ENCODE measurements at regions not wholly inside any gene's neighbourhood (a gene's known extent, or its start where the extent isn't known, plus 50 kb on each side); places are given as distances from the start of the nearest gene placed in this dataset.

- Histone ChIP-seq H3K36me3 (ENCODE audit: insufficient read depth, low read length) (no peaks in the 10 kb centered on the region), H3K27me3 (ENCODE audit: control insufficient read depth in 1 of 2, insufficient read depth in 2 of 2, low read length in 2 of 2) (no peaks in the 10 kb centered on the region), H3K4me1 (ENCODE audit: insufficient read depth, low read length) (no peaks in the 10 kb centered on the region), H3K27ac (ENCODE audit: low read depth in 1 of 2, low read length in 2 of 2) (no peak overlapping the region), H3K4me3 (ENCODE audit: low read length) (no peak overlapping the region), H3K9me3 (ENCODE audit: control insufficient read depth in 1 of 2, insufficient read depth in 1 of 2, low read length in 2 of 2) (no peaks in the 10 kb centered on the region)
- peak; percentile 64 for TF ChIP-seq CTCF (IDR thresholded peaks at IDR 0.05)
- ChIA-PET POLR2A (no interaction called here), CTCF (no interaction called here)
- H3K4me3 Mint-ChIP-seq: no peak overlapping the region
- no peaks in the 10 kb centered on the region for H3K36me3 Mint-ChIP-seq (ENCODE audit: low read depth)
- H3K4me1 Mint-ChIP-seq (ENCODE audit: low read depth): no peaks in the 10 kb centered on the region
- intact Hi-C loops (cut with DNase I, micrococcal nuclease): loop anchor here in 1 of 2 experiments (10.0 kb wide), 1 partner anchor 434 kb away; no protein-coding TSS in a partner anchor
- DNase-seq (peak in 9 of 14 experiments; percentile 9 to 48 (median 14)), ATAC-seq (ENCODE audit: poor library complexity) (peak; percentile 41)
- H3K27me3 Mint-ChIP-seq: peaks cover 5% of the 10 kb centered on the region
- no peak overlapping the region for H3K27ac Mint-ChIP-seq
- no peaks in the 10 kb centered on the region for H3K9me3 Mint-ChIP-seq
Observed at GRCh38 chr13:107211073-107211472, 643.1 kb upstream of the ARGLU1 start.

- ChIA-PET CTCF (no interaction called here), POLR2A (no interaction called here)
- H3K36me3 Mint-ChIP-seq (ENCODE audit: low read depth): no peaks in the 10 kb centered on the region
- H3K9me3 Mint-ChIP-seq: no peaks in the 10 kb centered on the region
- Histone ChIP-seq H3K36me3 (ENCODE audit: insufficient read depth, low read length) (no peaks in the 10 kb centered on the region), H3K9me3 (ENCODE audit: control insufficient read depth in 1 of 2, insufficient read depth in 1 of 2, low read length in 2 of 2) (no peaks in the 10 kb centered on the region), H3K27ac (ENCODE audit: low read depth in 1 of 2, low read length in 2 of 2) (no peak overlapping the region), H3K27me3 (ENCODE audit: control insufficient read depth in 1 of 2, insufficient read depth in 2 of 2, low read length in 2 of 2) (no peaks in the 10 kb centered on the region), H3K4me1 (ENCODE audit: insufficient read depth, low read length) (no peaks in the 10 kb centered on the region), H3K4me3 (ENCODE audit: low read length) (no peak overlapping the region)
- intact Hi-C loops (cut with DNase I, micrococcal nuclease): loop anchor here in 1 of 2 experiments (10.0 kb wide), 1 partner anchor 434 kb away; no protein-coding TSS in a partner anchor
- ATAC-seq (ENCODE audit: poor library complexity) (no peak), DNase-seq (no peak)
- H3K4me3 Mint-ChIP-seq: no peak overlapping the region
- H3K27ac Mint-ChIP-seq: no peak overlapping the region
- peaks cover 5% of the 10 kb centered on the region for H3K27me3 Mint-ChIP-seq
- no peak for TF ChIP-seq CTCF (IDR thresholded peaks at IDR 0.05)
- H3K4me1 Mint-ChIP-seq (ENCODE audit: low read depth): no peaks in the 10 kb centered on the region
Observed at GRCh38 chr13:107210723-107211030, 642.7 kb upstream of the ARGLU1 start.

- intact Hi-C loops (cut with DNase I, micrococcal nuclease): loop anchor here in 1 of 2 experiments (5.0 to 10.0 kb wide), 2 partner anchors 435 to 1687 kb away; no protein-coding TSS in a partner anchor
- Histone ChIP-seq H3K36me3 (ENCODE audit: insufficient read depth, low read length) (no peaks in the 10 kb centered on the region), H3K4me3 (ENCODE audit: low read length) (no peak overlapping the region), H3K27me3 (ENCODE audit: control insufficient read depth in 1 of 2, insufficient read depth in 2 of 2, low read length in 2 of 2) (no peaks in the 10 kb centered on the region), H3K9me3 (ENCODE audit: control insufficient read depth in 1 of 2, insufficient read depth in 1 of 2, low read length in 2 of 2) (no peaks in the 10 kb centered on the region), H3K4me1 (ENCODE audit: insufficient read depth, low read length) (no peaks in the 10 kb centered on the region), H3K27ac (ENCODE audit: low read depth in 1 of 2, low read length in 2 of 2) (no peak overlapping the region)
- no peaks in the 10 kb centered on the region for H3K4me1 Mint-ChIP-seq (ENCODE audit: low read depth)
- peaks cover 10% of the 10 kb centered on the region for H3K27me3 Mint-ChIP-seq
- no peak overlapping the region for H3K27ac Mint-ChIP-seq
- TF ChIP-seq CTCF (IDR thresholded peaks at IDR 0.05): no peak
- no peak overlapping the region for H3K4me3 Mint-ChIP-seq
- ATAC-seq (ENCODE audit: poor library complexity) (no peak), DNase-seq (no peak)
- ChIA-PET CTCF (no interaction called here), POLR2A (no interaction called here)
- H3K9me3 Mint-ChIP-seq: no peaks in the 10 kb centered on the region
- no peaks in the 10 kb centered on the region for H3K36me3 Mint-ChIP-seq (ENCODE audit: low read depth)
Observed at GRCh38 chr13:107209824-107210722, 642.1 kb upstream of the ARGLU1 start.

Data from CD4-positive, alpha-beta T cell (primary cell).